OCI-LY7 (cell line): ENCODE measurements at regions not wholly inside any gene's neighbourhood (a gene's known extent, or its start where the extent isn't known, plus 50 kb on each side); places are given as distances from the start of the nearest gene placed in this dataset.

Source experiments
- BruUV-seq: library from RNA; stranded (reverse); fragments of 400-500 nt; replicated peaks from 2 replicates; lab custom pipeline; 2021; lab: Mats Ljungman, UMichigan
- CTCF ChIA-PET: fragments of 300-600 bp; sonication (Branson Sonifier 250); formaldehyde crosslinking; loops from one replicate; lab custom pipeline; 2022; ENCODE audit warnings: antibody characterized with exemption; ENCODE audit not compliant: unreplicated experiment; lab: Charles Lee
- POLR2A ChIA-PET: fragments of 300-600 bp; sonication (Branson Sonifier 250); formaldehyde crosslinking; loops from one replicate; lab custom pipeline; 2022; ENCODE audit warnings: antibody characterized with exemption; lab: Charles Lee
- DNase-seq: peaks from one replicate; pipeline ENCODE4 v3.0.0-alpha.2; 2015; ENCODE audit warnings: low spot score
- H2AFZ ChIP-seq: fragments of 200-600 bp; sonication (generic), shearing (Covaris generic); 2 replicates; pipeline ENCODE4 v1.6.1; 2014; ENCODE audit warnings: mild to moderate bottlenecking, antibody characterized with exemption, low read length, moderate library complexity
- H3K27ac ChIP-seq: fragments of 200-600 bp; sonication (generic); 2 replicates; pipeline ENCODE4 v1.5.1; 2014; ENCODE audit warnings: mixed run types, low read depth, mild to moderate bottlenecking, moderate library complexity, low read length, inconsistent platforms; ENCODE audit not compliant: poor library complexity, severe bottlenecking
- H3K36me3 ChIP-seq: fragments of 200-600 bp; sonication (generic); 2 replicates; pipeline ENCODE4 v1.6.1; 2014; ENCODE audit warnings: mild to moderate bottlenecking, antibody characterized with exemption, low read length, moderate library complexity, mixed read lengths; ENCODE audit not compliant: insufficient read depth
- H3K4me1 ChIP-seq: fragments of 200-600 bp; sonication (generic); 2 replicates; pipeline ENCODE4 v1.5.1; 2014; ENCODE audit warnings: mild to moderate bottlenecking, low read length; ENCODE audit not compliant: insufficient read depth, poor library complexity, severe bottlenecking
- H3K4me2 ChIP-seq: fragments of 200-600 bp; sonication (generic); 2 replicates; pipeline ENCODE4 v1.6.1; 2014; ENCODE audit warnings: mild to moderate bottlenecking, low read length
- H3K4me3 ChIP-seq: fragments of 200-600 bp; sonication (generic); 2 replicates; pipeline ENCODE4 v1.5.1; 2014; ENCODE audit warnings: mild to moderate bottlenecking, low read depth, low read length; ENCODE audit not compliant: poor library complexity, severe bottlenecking
- H3K79me2 ChIP-seq: fragments of 200-600 bp; sonication (generic); 2 replicates; pipeline ENCODE4 v1.6.1; 2016; ENCODE audit warnings: low read depth, mild to moderate bottlenecking, low read length, moderate library complexity, mixed read lengths; ENCODE audit not compliant: insufficient read depth
- H3K9me2 ChIP-seq: fragments of 200-600 bp; sonication (generic); 2 replicates; pipeline ENCODE4 v1.6.1; 2016; ENCODE audit warnings: mild to moderate bottlenecking, low read length, mixed read lengths; ENCODE audit not compliant: insufficient read depth
- H3K9me3 ChIP-seq: fragments of 200-600 bp; sonication (generic); 2 replicates; pipeline ENCODE4 v1.6.1; 2014; ENCODE audit warnings: mild to moderate bottlenecking, mixed run types, low read length, mixed read lengths
- H4K20me1 ChIP-seq: fragments of 200-600 bp; sonication (generic); 2 replicates; pipeline ENCODE4 v1.6.1; 2014; ENCODE audit warnings: mild to moderate bottlenecking, antibody characterized with exemption, low read length, moderate library complexity, mixed read lengths; ENCODE audit not compliant: insufficient read depth
- CTCF ChIP-seq: fragments of 200-600 bp; sonication (generic); conservative IDR thresholded peaks from 2 replicates; pipeline ENCODE4 v1.5.1; 2014; ENCODE audit warnings: mild to moderate bottlenecking, antibody characterized with exemption, low read length, moderate library complexity, mixed read lengths
- EZH2phosphoT487 ChIP-seq: fragments of 200-600 bp; sonication (generic); IDR thresholded peaks from 2 replicates; pipeline ENCODE4 v1.6.1; 2018; ENCODE audit warnings: low read depth, borderline replicate concordance, mild to moderate bottlenecking, mixed run types, antibody characterized with exemption, low read length, moderate library complexity, mixed read lengths
- intact Hi-C: fragments of 100-400 bp; cut with micrococcal nuclease; formaldehyde crosslinking; loops from one replicate; pipeline ENCODE4 v1.10.0; 2022; ENCODE audit not compliant: unreplicated experiment

- Histone ChIP-seq H3K9me2 (no peaks in the 10 kb centered on the region), H3K79me2 (no peaks in the 10 kb centered on the region), H3K9me3 (no peaks in the 10 kb centered on the region), H3K36me3 (no peaks in the 10 kb centered on the region), H3K27ac (no peak overlapping the region), H4K20me1 (no peaks in the 10 kb centered on the region), H2AFZ (no peak overlapping the region), H3K4me1 (no peaks in the 10 kb centered on the region), H3K4me3 (no peak overlapping the region), H3K4me2 (no peak overlapping the region)
- no peak for TF ChIP-seq EZH2phosphoT487
- TF ChIP-seq CTCF = no peak
- no peak for DNase-seq
- CTCF ChIA-PET = no interaction called here
- POLR2A ChIA-PET = no interaction called here
- BruUV-seq = no TSS peak
- intact Hi-C loops = no loop called here
Observed at GRCh38 chr13:107617527-107617926, 597.8 kb downstream of the LIG4 start.

- ChIA-PET POLR2A (no interaction called here), CTCF (no interaction called here)
- no peak for DNase-seq
- Histone ChIP-seq H3K4me3 (no peak overlapping the region), H3K4me2 (no peak overlapping the region), H3K79me2 (no peaks in the 10 kb centered on the region), H3K9me3 (no peaks in the 10 kb centered on the region), H3K36me3 (no peaks in the 10 kb centered on the region), H3K9me2 (no peaks in the 10 kb centered on the region), H2AFZ (no peak overlapping the region), H4K20me1 (no peaks in the 10 kb centered on the region), H3K27ac (no peak overlapping the region), H3K4me1 (no peaks in the 10 kb centered on the region)
- intact Hi-C loops = no loop called here
- no TSS peak for BruUV-seq
- TF ChIP-seq EZH2phosphoT487 (no peak), CTCF (no peak)
Observed at GRCh38 chr13:107612376-107612775, 603.0 kb downstream of the LIG4 start.

GRCh38 chr13:107608736-107609135 lies 606.6 kb downstream of the LIG4 start:
- no peak overlapping the region for H2AFZ ChIP-seq
- no peaks in the 10 kb centered on the region for H3K9me2 ChIP-seq
- TF ChIP-seq EZH2phosphoT487 (no peak), CTCF (no peak)
- H3K36me3 ChIP-seq = no peaks in the 10 kb centered on the region
- intact Hi-C loops = no loop called here
- no peak overlapping the region for H3K27ac ChIP-seq
- DNase-seq = no peak
- no peaks in the 10 kb centered on the region for H3K79me2 ChIP-seq
- BruUV-seq = no TSS peak
- H3K9me3 ChIP-seq = no peaks in the 10 kb centered on the region
- ChIA-PET CTCF (no interaction called here), POLR2A (no interaction called here)
- H3K4me2 ChIP-seq = no peak overlapping the region
- H3K4me3 ChIP-seq = no peak overlapping the region
- no peaks in the 10 kb centered on the region for H3K4me1 ChIP-seq
- H4K20me1 ChIP-seq = no peaks in the 10 kb centered on the region
